ENCODE measurements at regions not wholly inside any gene's neighbourhood (a gene's known extent, or its start where the extent isn't known, plus 50 kb on each side); places are given as distances from the start of the nearest gene placed in this dataset.

DNA sequence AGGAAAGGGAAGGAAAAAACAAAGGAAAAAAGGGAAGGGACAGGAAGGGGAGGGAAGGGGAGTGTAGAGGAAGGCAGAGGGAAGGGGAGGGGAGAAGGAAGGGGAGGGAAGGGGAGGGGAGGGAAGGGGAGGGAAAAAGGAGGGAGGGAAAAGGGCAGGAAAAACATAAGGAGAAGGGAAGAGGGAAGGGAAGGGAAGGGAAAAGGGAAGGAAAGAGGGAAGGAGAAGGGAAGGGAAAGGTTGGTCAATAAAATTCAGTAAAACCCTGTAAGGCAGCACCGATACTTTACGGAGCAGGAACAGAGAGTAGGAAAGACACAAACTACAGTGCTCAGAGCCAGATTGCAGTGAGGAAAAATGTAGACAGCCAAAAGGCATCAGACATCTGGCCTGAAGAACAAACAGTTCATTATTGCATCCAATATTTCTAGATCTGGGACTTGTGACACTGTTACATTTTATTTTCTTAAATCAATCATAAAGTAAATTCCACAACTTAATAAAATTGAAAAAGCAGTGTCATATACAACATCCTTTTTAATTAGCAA, 322.0 kb downstream of the CRPPA start:
- H2AFZ ChIP-seq (replicated peaks; ENCODE audit: low read length, poor library complexity), result no peak overlapping the region
- ChIA-PET POLR2A (ENCODE audit: unreplicated experiment) (no interaction called here), CTCF (no interaction called here)
- no peak overlapping the region for H3K14ac ChIP-seq (replicated peaks; ENCODE audit: low read depth, low read length)
- no peak overlapping the region for H3K4me3 ChIP-seq (ENCODE audit: insufficient read depth, low read depth, low read length)
- no peak overlapping the region for H4K5ac ChIP-seq (ENCODE audit: low read depth, low read length)
- no peaks in the 10 kb centered on the region for H3K9me3 ChIP-seq (ENCODE audit: control insufficient read depth, insufficient read depth, low read length)
- no peak overlapping the region for H2AK9ac ChIP-seq (replicated peaks; ENCODE audit: low read depth, low read length, poor library complexity)
- WGBS, 2 experiments (ENCODE audit: extremely low coverage in 2 of 2, insufficient read length in 1 of 2), result no CpG with 5 or more reads among the region's 2 CpGs
- no peak for ATAC-seq (ENCODE audit: low read depth)
- no peak overlapping the region for H3K18ac ChIP-seq (ENCODE audit: low read depth, low read length)
- H2BK15ac ChIP-seq (ENCODE audit: low read depth, low read length), result no peak overlapping the region
- in situ Hi-C loops (cut with MboI; ENCODE audit: low sequenced_read_pairs) (no loop called here), intact Hi-C loops (cut with micrococcal nuclease) (no loop called here), dilution Hi-C loops (cut with HindIII; ENCODE audit: low sequenced_read_pairs, unreplicated experiment) (no loop called here)
- no peaks in the 10 kb centered on the region for H3K27me3 ChIP-seq (ENCODE audit: control insufficient read depth, insufficient read depth, low read length)
- no peaks in the 10 kb centered on the region for H3K36me3 ChIP-seq (ENCODE audit: control insufficient read depth, insufficient read depth, low read length)
- H4K20me1 ChIP-seq (ENCODE audit: insufficient read depth, low read length), result no peaks in the 10 kb centered on the region
- no peaks in the 10 kb centered on the region for H3K79me1 ChIP-seq (ENCODE audit: low read depth in 1 of 2, low read length in 2 of 2)
- H2AK5ac ChIP-seq (ENCODE audit: low read depth, low read length), result no peak overlapping the region
- H3K4ac ChIP-seq (ENCODE audit: low read depth, low read length), result no peak overlapping the region
- H4K91ac ChIP-seq (ENCODE audit: insufficient read depth, low read depth, low read length), result no peak overlapping the region
- no peak overlapping the region for H4K8ac ChIP-seq (ENCODE audit: low read depth in 2 of 2, low read length in 2 of 2)
- H2BK20ac ChIP-seq (ENCODE audit: low read depth, low read length), result no peak overlapping the region
- BruUV-seq (replicated peaks), result no TSS peak
- H3K9ac ChIP-seq (ENCODE audit: low read depth, low read length), result no peak overlapping the region
- no peak overlapping the region for H2BK5ac ChIP-seq (ENCODE audit: low read depth, low read length, poor library complexity, severe bottlenecking)
- no peak overlapping the region for H2BK120ac ChIP-seq (ENCODE audit: low read depth, low read length)
- H3K27ac ChIP-seq (ENCODE audit: insufficient read depth, low read length), result no peak overlapping the region
- H3K4me1 ChIP-seq (ENCODE audit: control insufficient read depth, insufficient read depth, low read length), result no peaks in the 10 kb centered on the region
- TF ChIP-seq RCOR1 (IDR thresholded peaks at IDR 0.05; ENCODE audit: insufficient replicate concordance, low read length) (no peak), CEBPB (IDR thresholded peaks at IDR 0.05; ENCODE audit: low read depth, low read length) (no peak), BHLHE40 (IDR thresholded peaks at IDR 0.05; ENCODE audit: low read depth, low read length) (no peak), MAFK (IDR thresholded peaks at IDR 0.05; ENCODE audit: low read depth, low read length) (no peak), FOS (IDR thresholded peaks at IDR 0.05; ENCODE audit: low read depth, low read length) (no peak), MAZ (IDR thresholded peaks at IDR 0.05; ENCODE audit: borderline replicate concordance, low read depth, low read length) (no peak), RFX5 (IDR thresholded peaks at IDR 0.05; ENCODE audit: low read depth, low read length) (no peak), CHD1 (IDR thresholded peaks at IDR 0.05; ENCODE audit: low read depth, low read length) (no peak), NFE2L2 (IDR thresholded peaks at IDR 0.05; ENCODE audit: low read depth, low read length) (no peak)
- no peak overlapping the region for H3K23ac ChIP-seq (ENCODE audit: low read depth, low read length)
- no peak for DNase-seq
- no peak overlapping the region for H3K4me2 ChIP-seq (ENCODE audit: low read depth, low read length)
- H3K9me1 ChIP-seq (ENCODE audit: insufficient read depth, low read length), result no peaks in the 10 kb centered on the region
- no peak overlapping the region for H3K56ac ChIP-seq (ENCODE audit: extremely low read depth, insufficient read depth, low read length)
